ENCODE measurements at regions not wholly inside any gene's neighbourhood (a gene's known extent, or its start where the extent isn't known, plus 50 kb on each side); places are given as distances from the start of the nearest gene placed in this dataset.

- no peaks in the 10 kb centered on the region for H3K4me1 ChIP-seq (ENCODE audit: control extremely low read depth in 1 of 4, control insufficient read depth in 4 of 4, insufficient read depth in 4 of 4, low read length in 3 of 4)
- no peaks in the 10 kb centered on the region for H3K27me3 ChIP-seq (replicated peaks in 2 of 5; ENCODE audit: control insufficient read depth in 4 of 5, insufficient read depth in 5 of 5, low read length in 4 of 5)
- no peaks in the 10 kb centered on the region for H3K36me3 ChIP-seq (ENCODE audit: control insufficient read depth in 4 of 4, insufficient read depth in 4 of 4, low read length in 3 of 4)
- POLR2A ChIA-PET: no interaction called here
- WGBS (ENCODE audit: insufficient coverage): 100% methylated on average over 1 of the region's 1 CpG
- no peak for DNase-seq
- no peak overlapping the region for H3K4me3 ChIP-seq (ENCODE audit: control insufficient read depth in 1 of 7, extremely low read depth in 1 of 7, insufficient read depth in 4 of 7, low read depth in 2 of 7, low read length in 6 of 7)
- CTCF ChIA-PET: no interaction called here
- no peaks in the 10 kb centered on the region for H3K9me3 ChIP-seq (ENCODE audit: control extremely low read depth in 1 of 5, control insufficient read depth in 4 of 5, insufficient read depth in 2 of 5, low read depth in 1 of 5, low read length in 4 of 5)
- no peak overlapping the region for H3K27ac ChIP-seq (ENCODE audit: insufficient read depth in 1 of 2, low read depth in 1 of 2, low read length in 2 of 2, poor library complexity in 1 of 2, severe bottlenecking in 2 of 2)
Measured at GRCh38 chr14:61625165-61625564, 70.1 kb upstream of the HIF1A start.

DNA sequence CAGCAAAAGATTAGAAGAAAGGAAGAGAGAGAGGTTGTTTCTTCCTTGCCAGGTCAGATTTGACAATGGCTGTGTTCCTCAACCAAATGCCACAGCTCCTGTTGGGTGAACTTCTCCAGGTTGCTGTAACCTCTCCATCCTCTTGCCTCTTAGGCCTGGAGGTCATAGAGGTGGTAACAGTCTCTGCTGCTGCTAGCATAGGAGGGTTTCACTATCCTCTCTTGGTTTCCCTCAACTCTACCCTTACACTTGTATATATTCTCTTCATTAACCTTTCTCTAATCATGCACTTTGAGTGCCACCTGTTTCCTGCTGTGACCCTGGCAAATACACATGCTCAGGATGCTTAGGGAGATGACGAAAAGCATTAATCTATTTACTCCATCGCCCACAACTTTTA is 67.7 kb upstream of the HIF1A start:
- WGBS (ENCODE audit: insufficient coverage): 100% methylated on average over 2 of the region's 2 CpGs
- no peaks in the 10 kb centered on the region for H3K9me3 ChIP-seq (ENCODE audit: control extremely low read depth in 1 of 5, control insufficient read depth in 4 of 5, insufficient read depth in 2 of 5, low read depth in 1 of 5, low read length in 4 of 5)
- CTCF ChIA-PET: no interaction called here
- H3K27ac ChIP-seq (ENCODE audit: insufficient read depth in 1 of 2, low read depth in 1 of 2, low read length in 2 of 2, poor library complexity in 1 of 2, severe bottlenecking in 2 of 2): no peak overlapping the region
- no peaks in the 10 kb centered on the region for H3K36me3 ChIP-seq (ENCODE audit: control insufficient read depth in 4 of 4, insufficient read depth in 4 of 4, low read length in 3 of 4)
- no peak for DNase-seq
- no peaks in the 10 kb centered on the region for H3K27me3 ChIP-seq (replicated peaks in 2 of 5; ENCODE audit: control insufficient read depth in 4 of 5, insufficient read depth in 5 of 5, low read length in 4 of 5)
- no peaks in the 10 kb centered on the region for H3K4me1 ChIP-seq (ENCODE audit: control extremely low read depth in 1 of 4, control insufficient read depth in 4 of 4, insufficient read depth in 4 of 4, low read length in 3 of 4)
- POLR2A ChIA-PET: no interaction called here
- H3K4me3 ChIP-seq (ENCODE audit: control insufficient read depth in 1 of 7, extremely low read depth in 1 of 7, insufficient read depth in 4 of 7, low read depth in 2 of 7, low read length in 6 of 7): no peak overlapping the region

DNA sequence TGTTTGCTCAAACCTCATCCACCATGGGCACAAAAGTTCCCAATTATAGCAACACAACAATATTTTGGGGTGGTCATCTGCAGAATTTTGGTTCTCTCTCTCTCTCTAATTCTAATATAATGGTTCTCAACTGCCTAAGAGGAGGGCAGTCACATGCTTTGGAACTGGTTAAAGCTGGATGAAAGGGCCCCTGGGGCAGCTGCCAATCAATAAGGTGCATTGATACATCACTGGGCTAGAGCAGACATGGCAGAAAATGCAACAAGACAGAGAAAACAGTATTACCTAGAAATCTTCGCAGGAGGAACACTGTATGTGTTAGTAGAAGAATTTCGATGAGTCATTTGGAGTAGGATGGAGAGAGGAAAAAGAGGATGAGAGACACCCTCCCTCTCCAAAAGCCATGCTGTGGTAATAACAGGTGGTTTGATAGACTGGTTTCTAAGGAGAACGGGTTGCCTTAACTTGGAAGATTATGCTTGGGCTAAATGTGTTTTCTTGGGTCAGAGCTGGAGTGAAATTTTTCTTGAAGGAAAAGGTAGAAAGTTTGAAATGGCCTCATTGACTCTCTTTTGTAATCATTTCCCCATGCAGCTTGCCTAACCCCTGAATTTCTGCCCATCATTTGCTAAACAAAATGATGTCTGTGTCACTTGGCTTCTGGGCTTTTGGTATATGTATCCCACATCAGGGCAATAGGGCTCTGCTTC is 67.1 kb upstream of the HIF1A start:
- WGBS (ENCODE audit: insufficient coverage): 100% methylated on average over 2 of the region's 3 CpGs
- H3K9me3 ChIP-seq (ENCODE audit: control extremely low read depth in 1 of 5, control insufficient read depth in 4 of 5, insufficient read depth in 2 of 5, low read depth in 1 of 5, low read length in 4 of 5): no peaks in the 10 kb centered on the region
- no peaks in the 10 kb centered on the region for H3K27me3 ChIP-seq (replicated peaks in 2 of 5; ENCODE audit: control insufficient read depth in 4 of 5, insufficient read depth in 5 of 5, low read length in 4 of 5)
- H3K4me1 ChIP-seq (ENCODE audit: control extremely low read depth in 1 of 4, control insufficient read depth in 4 of 4, insufficient read depth in 4 of 4, low read length in 3 of 4): no peaks in the 10 kb centered on the region
- H3K36me3 ChIP-seq (ENCODE audit: control insufficient read depth in 4 of 4, insufficient read depth in 4 of 4, low read length in 3 of 4): no peaks in the 10 kb centered on the region
- CTCF ChIA-PET: no interaction called here
- no peak overlapping the region for H3K4me3 ChIP-seq (ENCODE audit: control insufficient read depth in 1 of 7, extremely low read depth in 1 of 7, insufficient read depth in 4 of 7, low read depth in 2 of 7, low read length in 6 of 7)
- DNase-seq: no peak
- POLR2A ChIA-PET: no interaction called here
- H3K27ac ChIP-seq (ENCODE audit: insufficient read depth in 1 of 2, low read depth in 1 of 2, low read length in 2 of 2, poor library complexity in 1 of 2, severe bottlenecking in 2 of 2): no peak overlapping the region

DNA sequence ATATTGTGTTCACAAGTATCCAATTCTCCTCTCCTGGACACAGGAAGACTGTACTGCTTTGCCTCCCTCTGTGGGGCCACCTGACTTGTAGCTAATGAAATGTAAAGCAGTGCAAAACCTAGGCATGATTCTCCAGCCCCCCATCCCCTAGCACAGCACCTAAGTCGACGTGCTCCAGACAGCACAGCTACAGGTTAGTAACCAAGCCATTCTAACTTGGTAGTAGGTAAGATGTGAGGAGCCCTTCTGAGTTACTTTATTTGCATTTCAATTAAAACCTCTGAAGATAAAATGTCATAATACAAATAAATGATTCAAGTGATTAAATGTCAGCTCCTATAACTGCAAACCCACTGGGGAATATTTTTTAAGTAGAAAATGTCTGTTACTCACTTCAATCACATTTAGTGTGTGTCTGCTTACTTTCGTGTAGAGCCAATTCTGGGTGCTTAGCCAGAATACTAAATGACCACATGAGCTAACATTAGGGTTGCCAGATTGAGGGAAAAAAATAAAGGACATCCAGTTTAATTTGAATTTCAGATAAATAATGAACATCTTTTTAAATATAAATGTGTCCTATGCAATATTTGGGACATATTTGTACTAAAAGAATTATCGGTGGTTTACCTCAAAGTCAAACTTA is 64.8 kb upstream of the HIF1A start:
- ChIA-PET POLR2A (no interaction called here), CTCF (interaction anchor here (0.9 to 1.7 kb wide), 5 partner anchors 8 to 106 kb away, joined by 3 to 5 read pairs (median 3); no protein-coding TSS in a partner anchor)
- no peaks in the 10 kb centered on the region for H3K4me1 ChIP-seq (ENCODE audit: control extremely low read depth in 1 of 4, control insufficient read depth in 4 of 4, insufficient read depth in 4 of 4, low read length in 3 of 4)
- 100% methylated on average over 1 of the region's 4 CpGs for WGBS (ENCODE audit: insufficient coverage)
- H3K4me3 ChIP-seq (ENCODE audit: control insufficient read depth in 1 of 7, extremely low read depth in 1 of 7, insufficient read depth in 4 of 7, low read depth in 2 of 7, low read length in 6 of 7): no peak overlapping the region
- no peaks in the 10 kb centered on the region for H3K27me3 ChIP-seq (replicated peaks in 2 of 5; ENCODE audit: control insufficient read depth in 4 of 5, insufficient read depth in 5 of 5, low read length in 4 of 5)
- no peak overlapping the region for H3K27ac ChIP-seq (ENCODE audit: insufficient read depth in 1 of 2, low read depth in 1 of 2, low read length in 2 of 2, poor library complexity in 1 of 2, severe bottlenecking in 2 of 2)
- no peak for DNase-seq
- H3K9me3 ChIP-seq (ENCODE audit: control extremely low read depth in 1 of 5, control insufficient read depth in 4 of 5, insufficient read depth in 2 of 5, low read depth in 1 of 5, low read length in 4 of 5): no peaks in the 10 kb centered on the region
- H3K36me3 ChIP-seq (ENCODE audit: control insufficient read depth in 4 of 4, insufficient read depth in 4 of 4, low read length in 3 of 4): no peaks in the 10 kb centered on the region

GRCh38 chr14:61631045-61631687 is 64.1 kb upstream of the HIF1A start:
- WGBS (ENCODE audit: insufficient coverage): 95% methylated on average over 4 of the region's 6 CpGs
- no peak for DNase-seq
- ChIA-PET POLR2A (interaction anchor here (0.6 kb wide), 1 partner anchor 68 kb away, joined by 5 read pairs; no protein-coding TSS in a partner anchor), CTCF (interaction anchor here (0.9 to 1.7 kb wide), 3 partner anchors 8 to 98 kb away, joined by 3 to 5 read pairs (median 3); no protein-coding TSS in a partner anchor)
- Histone ChIP-seq H3K27ac (ENCODE audit: insufficient read depth in 1 of 2, low read depth in 1 of 2, low read length in 2 of 2, poor library complexity in 1 of 2, severe bottlenecking in 2 of 2) (no peak overlapping the region), H3K36me3 (ENCODE audit: control insufficient read depth in 4 of 4, insufficient read depth in 4 of 4, low read length in 3 of 4) (no peaks in the 10 kb centered on the region), H3K4me3 (ENCODE audit: control insufficient read depth in 1 of 7, extremely low read depth in 1 of 7, insufficient read depth in 4 of 7, low read depth in 2 of 7, low read length in 6 of 7) (no peak overlapping the region), H3K27me3 (replicated peaks in 2 of 5; ENCODE audit: control insufficient read depth in 4 of 5, insufficient read depth in 5 of 5, low read length in 4 of 5) (no peaks in the 10 kb centered on the region), H3K9me3 (ENCODE audit: control extremely low read depth in 1 of 5, control insufficient read depth in 4 of 5, insufficient read depth in 2 of 5, low read depth in 1 of 5, low read length in 4 of 5) (no peaks in the 10 kb centered on the region), H3K4me1 (ENCODE audit: control extremely low read depth in 1 of 4, control insufficient read depth in 4 of 4, insufficient read depth in 4 of 4, low read length in 3 of 4) (no peaks in the 10 kb centered on the region)

DNA sequence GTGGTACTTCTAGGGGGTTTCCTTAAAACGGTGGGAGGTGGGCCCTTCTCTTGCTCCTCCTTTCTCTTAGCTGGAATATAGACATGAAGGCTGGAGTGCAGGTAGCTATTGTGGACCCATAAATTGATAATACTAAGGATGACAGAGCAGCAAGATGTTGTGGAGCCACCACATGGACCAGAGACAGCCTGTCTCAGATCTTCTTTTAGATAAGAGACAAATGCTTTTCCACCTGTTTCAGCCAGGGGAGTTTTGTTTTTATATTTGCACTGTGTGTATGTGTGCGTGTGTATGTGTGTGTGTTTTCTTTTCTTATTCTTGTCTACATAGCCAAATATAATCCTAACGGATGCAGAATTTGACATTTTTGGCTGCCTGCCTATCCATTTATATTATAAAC is 62.9 kb upstream of the HIF1A start:
- WGBS (ENCODE audit: insufficient coverage): no CpG with 5 or more reads among the region's 3 CpGs
- ChIA-PET POLR2A (no interaction called here), CTCF (no interaction called here)
- H3K27me3 ChIP-seq (replicated peaks in 2 of 5; ENCODE audit: control insufficient read depth in 4 of 5, insufficient read depth in 5 of 5, low read length in 4 of 5): no peaks in the 10 kb centered on the region
- H3K9me3 ChIP-seq (ENCODE audit: control extremely low read depth in 1 of 5, control insufficient read depth in 4 of 5, insufficient read depth in 2 of 5, low read depth in 1 of 5, low read length in 4 of 5): no peaks in the 10 kb centered on the region
- no peak for DNase-seq
- H3K4me1 ChIP-seq (ENCODE audit: control extremely low read depth in 1 of 4, control insufficient read depth in 4 of 4, insufficient read depth in 4 of 4, low read length in 3 of 4): no peaks in the 10 kb centered on the region
- H3K4me3 ChIP-seq (ENCODE audit: control insufficient read depth in 1 of 7, extremely low read depth in 1 of 7, insufficient read depth in 4 of 7, low read depth in 2 of 7, low read length in 6 of 7): no peak overlapping the region
- H3K36me3 ChIP-seq (ENCODE audit: control insufficient read depth in 4 of 4, insufficient read depth in 4 of 4, low read length in 3 of 4): no peaks in the 10 kb centered on the region
- H3K27ac ChIP-seq (ENCODE audit: insufficient read depth in 1 of 2, low read depth in 1 of 2, low read length in 2 of 2, poor library complexity in 1 of 2, severe bottlenecking in 2 of 2): no peak overlapping the region

GRCh38 chr14:61632807-61633206 is 62.5 kb upstream of the HIF1A start:
- Histone ChIP-seq H3K36me3 (ENCODE audit: control insufficient read depth in 4 of 4, insufficient read depth in 4 of 4, low read length in 3 of 4) (no peaks in the 10 kb centered on the region), H3K4me1 (ENCODE audit: control extremely low read depth in 1 of 4, control insufficient read depth in 4 of 4, insufficient read depth in 4 of 4, low read length in 3 of 4) (no peaks in the 10 kb centered on the region), H3K27me3 (replicated peaks in 2 of 5; ENCODE audit: control insufficient read depth in 4 of 5, insufficient read depth in 5 of 5, low read length in 4 of 5) (no peaks in the 10 kb centered on the region), H3K4me3 (ENCODE audit: control insufficient read depth in 1 of 7, extremely low read depth in 1 of 7, insufficient read depth in 4 of 7, low read depth in 2 of 7, low read length in 6 of 7) (no peak overlapping the region), H3K9me3 (ENCODE audit: control extremely low read depth in 1 of 5, control insufficient read depth in 4 of 5, insufficient read depth in 2 of 5, low read depth in 1 of 5, low read length in 4 of 5) (no peaks in the 10 kb centered on the region), H3K27ac (ENCODE audit: insufficient read depth in 1 of 2, low read depth in 1 of 2, low read length in 2 of 2, poor library complexity in 1 of 2, severe bottlenecking in 2 of 2) (no peak overlapping the region)
- 100% methylated on average over 1 of the region's 1 CpG for WGBS (ENCODE audit: insufficient coverage)
- POLR2A ChIA-PET: no interaction called here
- no peak for DNase-seq
- CTCF ChIA-PET: no interaction called here

All from common myeloid progenitor, CD34-positive (primary cell).